ENCODE measurements at regions not wholly inside any gene's neighbourhood (a gene's known extent, or its start where the extent isn't known, plus 50 kb on each side); places are given as distances from the start of the nearest gene placed in this dataset.

DNA sequence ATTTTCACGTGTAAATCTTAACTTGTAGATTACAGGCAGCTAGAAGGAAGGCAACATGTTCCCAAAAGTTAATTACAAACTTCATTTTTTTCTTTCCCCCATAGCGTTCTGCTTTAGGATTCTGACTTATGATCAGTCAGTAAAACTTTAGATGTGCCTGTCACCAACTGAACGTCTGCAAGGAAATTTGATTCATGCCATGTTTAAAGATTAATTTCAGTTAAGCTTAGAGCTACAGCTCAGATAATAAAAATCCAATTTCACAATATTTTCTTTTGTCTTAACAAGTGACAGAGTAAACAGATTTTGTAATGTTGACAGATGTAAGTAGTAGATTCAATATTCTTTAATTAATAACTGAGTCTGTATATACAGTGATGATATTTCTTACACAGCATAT lies 253.1 kb downstream of the NFKBIZ start:
- intact Hi-C loops (cut with micrococcal nuclease; ENCODE audit: unreplicated experiment), result no loop called here
- CTCF ChIA-PET, result interaction anchor here (0.8 to 1.6 kb wide), 6 partner anchors 10 to 529 kb away, joined by 3 to 20 read pairs (median 3); partner anchors contain the start of gene PCNP
- H3K4me1 Mint-ChIP-seq (ENCODE audit: low read depth, unreplicated experiment), result peaks cover 42% of the 10 kb centered on the region
- peak overlapping the region; percentile 34 for H3K4me3 Mint-ChIP-seq (ENCODE audit: low read depth, unreplicated experiment)
- DNase-seq, result no peak
- no peak for TF ChIP-seq CTCF (IDR thresholded peaks at IDR 0.05; ENCODE audit: unreplicated experiment)
- H3K9me3 Mint-ChIP-seq (ENCODE audit: low read depth, unreplicated experiment), result peaks cover 6% of the 10 kb centered on the region
- H3K27me3 Mint-ChIP-seq (ENCODE audit: unreplicated experiment), result no peaks in the 10 kb centered on the region
- no peaks in the 10 kb centered on the region for H3K36me3 Mint-ChIP-seq (ENCODE audit: insufficient read depth, unreplicated experiment)
- peak overlapping the region; percentile 77 for H3K27ac Mint-ChIP-seq (ENCODE audit: unreplicated experiment)
- no TSS peak for BruUV-seq (replicated peaks)

DNA sequence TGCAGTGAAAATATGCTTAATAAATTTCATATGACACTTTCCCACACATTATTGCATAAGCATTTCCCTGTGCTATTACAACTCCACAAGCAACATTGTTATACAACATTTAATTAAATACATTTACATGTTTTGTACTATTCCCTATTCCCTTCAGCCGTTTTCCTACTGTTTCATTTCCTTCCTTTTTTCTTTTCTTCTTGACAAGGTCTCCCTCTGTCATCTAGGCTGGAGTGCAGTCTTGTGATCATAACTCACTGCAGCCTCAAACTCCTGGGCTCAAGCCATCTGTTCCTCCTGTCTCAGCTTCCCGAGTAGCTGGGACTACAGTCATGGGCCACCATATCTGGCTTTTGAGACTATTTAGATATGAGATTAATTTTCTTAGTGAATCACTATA lies 254.7 kb downstream of the NFKBIZ start:
- no peak overlapping the region for H3K4me3 Mint-ChIP-seq (ENCODE audit: low read depth, unreplicated experiment)
- H3K27me3 Mint-ChIP-seq (ENCODE audit: unreplicated experiment), result no peaks in the 10 kb centered on the region
- peaks cover 35% of the 10 kb centered on the region for H3K4me1 Mint-ChIP-seq (ENCODE audit: low read depth, unreplicated experiment)
- H3K27ac Mint-ChIP-seq (ENCODE audit: unreplicated experiment), result peak overlapping the region; percentile 53
- H3K36me3 Mint-ChIP-seq (ENCODE audit: insufficient read depth, unreplicated experiment), result no peaks in the 10 kb centered on the region
- CTCF ChIA-PET, result no interaction called here
- BruUV-seq (replicated peaks), result no TSS peak
- intact Hi-C loops (cut with micrococcal nuclease; ENCODE audit: unreplicated experiment), result no loop called here
- DNase-seq, result no peak
- peaks cover 6% of the 10 kb centered on the region for H3K9me3 Mint-ChIP-seq (ENCODE audit: low read depth, unreplicated experiment)
- no peak for TF ChIP-seq CTCF (IDR thresholded peaks at IDR 0.05; ENCODE audit: unreplicated experiment)

DNA sequence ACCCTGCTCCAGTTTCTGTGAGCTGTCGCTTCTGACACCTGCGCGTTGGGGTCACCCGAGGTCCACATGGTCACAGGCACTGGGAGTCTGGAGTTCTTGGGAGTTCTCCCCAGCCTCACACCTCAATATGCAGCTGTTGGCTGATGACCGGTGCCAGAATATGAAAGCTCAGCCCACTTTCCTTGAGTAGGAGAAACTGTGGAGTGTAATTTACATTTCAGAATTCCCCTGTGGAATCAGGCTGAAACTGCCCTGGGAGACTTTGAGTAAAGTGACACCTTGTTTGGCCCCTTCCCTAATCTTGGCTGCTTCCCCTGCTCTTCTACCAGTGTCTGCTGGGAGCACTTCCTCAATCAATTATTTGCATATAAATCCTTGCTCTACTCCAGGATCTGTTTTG lies 255.9 kb downstream of the NFKBIZ start:
- H3K36me3 Mint-ChIP-seq (ENCODE audit: insufficient read depth, unreplicated experiment), result no peaks in the 10 kb centered on the region
- CTCF ChIA-PET, result interaction anchor here (0.7 kb wide), 1 partner anchor 179 kb away, joined by 6 read pairs; no protein-coding TSS in a partner anchor
- H3K27me3 Mint-ChIP-seq (ENCODE audit: unreplicated experiment), result no peaks in the 10 kb centered on the region
- intact Hi-C loops (cut with micrococcal nuclease; ENCODE audit: unreplicated experiment), result no loop called here
- H3K4me1 Mint-ChIP-seq (ENCODE audit: low read depth, unreplicated experiment), result peaks cover 31% of the 10 kb centered on the region
- H3K9me3 Mint-ChIP-seq (ENCODE audit: low read depth, unreplicated experiment), result peaks cover 4% of the 10 kb centered on the region
- H3K27ac Mint-ChIP-seq (ENCODE audit: unreplicated experiment), result peak overlapping the region; percentile 54
- TF ChIP-seq CTCF (IDR thresholded peaks at IDR 0.05; ENCODE audit: unreplicated experiment), result no peak
- DNase-seq, result no peak
- H3K4me3 Mint-ChIP-seq (ENCODE audit: low read depth, unreplicated experiment), result no peak overlapping the region
- no TSS peak for BruUV-seq (replicated peaks)

GRCh38 chr3:102106416-102107097 lies 257.2 kb downstream of the NFKBIZ start:
- CTCF ChIA-PET, result no interaction called here
- no peak overlapping the region for H3K27ac Mint-ChIP-seq (ENCODE audit: unreplicated experiment)
- intact Hi-C loops (cut with micrococcal nuclease; ENCODE audit: unreplicated experiment), result no loop called here
- no peak for TF ChIP-seq CTCF (IDR thresholded peaks at IDR 0.05; ENCODE audit: unreplicated experiment)
- BruUV-seq (replicated peaks), result no TSS peak
- peaks cover 4% of the 10 kb centered on the region for H3K9me3 Mint-ChIP-seq (ENCODE audit: low read depth, unreplicated experiment)
- H3K27me3 Mint-ChIP-seq (ENCODE audit: unreplicated experiment), result no peaks in the 10 kb centered on the region
- H3K36me3 Mint-ChIP-seq (ENCODE audit: insufficient read depth, unreplicated experiment), result no peaks in the 10 kb centered on the region
- DNase-seq, result no peak
- H3K4me3 Mint-ChIP-seq (ENCODE audit: low read depth, unreplicated experiment), result no peak overlapping the region
- peaks cover 32% of the 10 kb centered on the region for H3K4me1 Mint-ChIP-seq (ENCODE audit: low read depth, unreplicated experiment)

Data from Calu3 (cell line).